ENCODE measurements at regions not wholly inside any gene's neighbourhood (a gene's known extent, or its start where the extent isn't known, plus 50 kb on each side); places are given as distances from the start of the nearest gene placed in this dataset.

- TF ChIP-seq POLR2A (IDR thresholded peaks at IDR 0.05) (no peak), CTCF (IDR thresholded peaks at IDR 0.05) (peak in 3 of 6 experiments; percentile 4 to 41 (median 35))
Observed at GRCh38 chr4:14871676-14872430, 130.4 kb upstream of the CPEB2 start.

Measured in adrenal gland (tissue), 5 donors.